ENCODE measurements at regions not wholly inside any gene's neighbourhood (a gene's known extent, or its start where the extent isn't known, plus 50 kb on each side); places are given as distances from the start of the nearest gene placed in this dataset.

GRCh38 chr4:124786634-124787033 is 74.1 kb upstream of the ANKRD50 start (continued):
- TF ChIP-seq ZNF592 (IDR thresholded peaks at IDR 0.05) (no peak), KAT2A (conservative IDR thresholded peaks at IDR 0.05; ENCODE audit: control insufficient read depth, low read depth, low read length) (no peak), MXI1 (IDR thresholded peaks at IDR 0.05; ENCODE audit: low read depth, low read length) (no peak), HDAC6 (IDR thresholded peaks at IDR 0.05; ENCODE audit: unreplicated experiment) (no peak), BMI1 (IDR thresholded peaks at IDR 0.05; ENCODE audit: borderline replicate concordance) (no peak)

- ChIA-PET RAD21 (ENCODE audit: unreplicated experiment) (no interaction called here), CTCF (no interaction called here), SMC1A (ENCODE audit: uncharacterized antibody, unreplicated experiment) (no interaction called here), POLR2A (no interaction called here)
- no peaks in the 10 kb centered on the region for H3K9me3 ChIP-seq (replicated peaks; ENCODE audit: control insufficient read depth, insufficient read depth, low read length)
- H3K9ac ChIP-seq (ENCODE audit: control insufficient read depth, insufficient read depth, low read length) = no peak overlapping the region
- in situ Hi-C loops (cut with MboI) = no loop called here
- FAIRE-seq (no peak), DNase-seq (ENCODE audit: low read depth, low spot score) (no peak), ATAC-seq (no peak)
- intact Hi-C loops (cut with micrococcal nuclease; ENCODE audit: unreplicated experiment) = no loop called here
- no peak overlapping the region for H2AFZ ChIP-seq (ENCODE audit: control insufficient read depth, low read depth, low read length)
- H3K4me1 ChIP-seq (ENCODE audit: control insufficient read depth, insufficient read depth, low read length) = no peaks in the 10 kb centered on the region
- H3K4me3 ChIP-seq = no peak overlapping the region
- no peak overlapping the region for H3K4me2 ChIP-seq (ENCODE audit: control insufficient read depth, insufficient read depth)
- no peaks in the 10 kb centered on the region for H4K20me1 ChIP-seq (ENCODE audit: control insufficient read depth, insufficient read depth)
- no peak overlapping the region for H3K27ac ChIP-seq (ENCODE audit: control insufficient read depth, insufficient read depth)
- no peaks in the 10 kb centered on the region for H3K36me3 ChIP-seq (ENCODE audit: control insufficient read depth in 2 of 2, insufficient read depth in 2 of 2, low read length in 1 of 2)
- WGBS (ENCODE audit: insufficient coverage, insufficient replicate concordance, low lambda C conversion rate, missing lambda C conversion rate) = 0% methylated on average over 1 of the region's 1 CpG
- no TSS peak for BruUV-seq (replicated peaks)
- H3K27me3 ChIP-seq (replicated peaks in 1 of 2; ENCODE audit: control insufficient read depth in 2 of 2, insufficient read depth in 2 of 2, low read length in 1 of 2) = no peaks in the 10 kb centered on the region
- no peaks in the 10 kb centered on the region for H3K79me2 ChIP-seq (ENCODE audit: control insufficient read depth, insufficient read depth, low read length)
- TF ChIP-seq POLR2AphosphoS2 (IDR thresholded peaks at IDR 0.05; ENCODE audit: low read depth, low read length) = no peak
- TF ChIP-seq ZBTB4 (CRISPR knock-in tag; IDR thresholded peaks at IDR 0.05) = no peak
- no peak for TF ChIP-seq HDAC2 (IDR thresholded peaks at IDR 0.05)
- no peak for TF ChIP-seq IKZF1 (conservative IDR thresholded peaks at IDR 0.05)
- no peak for TF ChIP-seq ZBTB33 (IDR thresholded peaks at IDR 0.05)
- TF ChIP-seq STAT1 (conservative IDR thresholded peaks at IDR 0.05) = no peak
- TF ChIP-seq SP1 (IDR thresholded peaks at IDR 0.05; ENCODE audit: low read depth, low read length) = no peak
- no peak for TF ChIP-seq NFIC (IDR thresholded peaks at IDR 0.05; ENCODE audit: low read depth, low read length)
- TF ChIP-seq BACH1 (IDR thresholded peaks at IDR 0.05; ENCODE audit: borderline replicate concordance) = no peak
- no peak for TF ChIP-seq WRNIP1 (IDR thresholded peaks at IDR 0.05; ENCODE audit: borderline replicate concordance, low read depth, low read length)
- no peak for TF ChIP-seq MEF2B (IDR thresholded peaks at IDR 0.05; ENCODE audit: partially characterized antibody, poor library complexity, severe bottlenecking)
Measured at GRCh38 chr4:124785645-124786044, 73.1 kb upstream of the ANKRD50 start.

Measured in GM12878 (cell line).